HEK293 (cell line): ENCODE measurements at regions not wholly inside any gene's neighbourhood (a gene's known extent, or its start where the extent isn't known, plus 50 kb on each side); places are given as distances from the start of the nearest gene placed in this dataset.

ENCODE experiments used
- CTCF ChIA-PET: fragments of 350-600 bp; formaldehyde crosslinking; extraction: SDS; loops from one replicate; lab custom pipeline; 2021; ENCODE audit warnings: antibody characterized with exemption; lab: Yijun Ruan, JAX
- POLR2A ChIA-PET: fragments of 300-600 bp; formaldehyde crosslinking; extraction: SDS; loops from one replicate; lab custom pipeline; 2020; ENCODE audit warnings: antibody characterized with exemption, inconsistent platforms; lab: Yijun Ruan, JAX
- H3K27ac ChIP-seq: fragments of 200-500 bp; sonication (Bioruptor generic); 2 replicates; pipeline ENCODE4 v1.5.1; 2014; ENCODE audit warnings: low read depth, low read length, control low read depth, inconsistent platforms; ENCODE audit errors: extremely low read depth
- H3K36me3 ChIP-seq, 2 experiments: fragments of 200-500 bp in 1 of 2; sonication (Bioruptor generic) in 1 of 2; 1 replicate in 1 of 2; 2 replicates in 1 of 2; pipeline ENCODE4 v1.5.1; 2014 to 2017; ENCODE audit warnings: inconsistent platforms in 2 of 2, low read length in 2 of 2; ENCODE audit not compliant: control insufficient read depth in 2 of 2, insufficient read depth in 1 of 2
- H3K4me1 ChIP-seq: fragments of 200-500 bp; sonication (Bioruptor generic); 2 replicates; pipeline ENCODE4 v1.5.1; 2014; ENCODE audit warnings: mild to moderate bottlenecking, low read length, inconsistent platforms; ENCODE audit not compliant: control insufficient read depth, insufficient read depth
- H3K4me3 ChIP-seq: 2 replicates; pipeline ENCODE4 v1.5.1; 2011; ENCODE audit warnings: low read depth, mild to moderate bottlenecking, control low read depth, low read length, moderate library complexity
- H3K9me3 ChIP-seq: fragments of 200-500 bp; sonication (Bioruptor generic); 2 replicates; pipeline ENCODE4 v1.5.1; 2014; ENCODE audit warnings: low read depth, low read length, inconsistent platforms; ENCODE audit not compliant: control insufficient read depth, insufficient read depth
- BCL11B ChIP-seq: fragments of 450-650 bp; formaldehyde crosslinking; IDR thresholded peaks from 2 replicates; pipeline ENCODE4 v1.5.1; 2016; ENCODE audit warnings: low read depth, missing biosample characterization, missing genetic modification characterization
- IKZF3 ChIP-seq: fragments of 450-650 bp; IDR thresholded peaks from 2 replicates; pipeline ENCODE4 v1.5.0; 2018; ENCODE audit warnings: missing biosample characterization, mild to moderate bottlenecking, missing genetic modification characterization, moderate library complexity
- KLF8 ChIP-seq: fragments of 450-650 bp; formaldehyde crosslinking; IDR thresholded peaks from 2 replicates; pipeline ENCODE4 v1.5.1; 2016; ENCODE audit warnings: missing biosample characterization, missing genetic modification characterization
- OVOL3 ChIP-seq: fragments of 450-650 bp; formaldehyde crosslinking; IDR thresholded peaks from 2 replicates; pipeline ENCODE4 v1.5.1; 2016; ENCODE audit warnings: missing biosample characterization, missing genetic modification characterization
- RBAK ChIP-seq: fragments of 450-650 bp; formaldehyde crosslinking; IDR thresholded peaks from 2 replicates; pipeline ENCODE4 v1.5.1; 2016; ENCODE audit warnings: missing biosample characterization, missing genetic modification characterization
- SCRT1 ChIP-seq: fragments of 450-650 bp; formaldehyde crosslinking; IDR thresholded peaks from 2 replicates; pipeline ENCODE4 v1.5.1; 2016; ENCODE audit warnings: missing biosample characterization, missing genetic modification characterization, borderline replicate concordance
- ZBTB17 ChIP-seq: fragments of 450-650 bp; formaldehyde crosslinking; IDR thresholded peaks from 2 replicates; pipeline ENCODE4 v1.5.1; 2016; ENCODE audit warnings: missing biosample characterization, missing genetic modification characterization
- ZBTB21 ChIP-seq: fragments of 450-650 bp; formaldehyde crosslinking; IDR thresholded peaks from 2 replicates; pipeline ENCODE4 v1.5.1; 2017; ENCODE audit warnings: missing biosample characterization, missing genetic modification characterization
- ZNF16 ChIP-seq: fragments of 450-650 bp; formaldehyde crosslinking; IDR thresholded peaks from 2 replicates; pipeline ENCODE4 v1.5.1; 2016; ENCODE audit warnings: low read depth, missing biosample characterization, missing genetic modification characterization
- ZNF311 ChIP-seq: fragments of 450-650 bp; formaldehyde crosslinking; IDR thresholded peaks from 2 replicates; pipeline ENCODE4 v1.5.1; 2017; ENCODE audit warnings: missing biosample characterization, missing genetic modification characterization, borderline replicate concordance
- ZNF596 ChIP-seq: fragments of 450-650 bp; IDR thresholded peaks from 2 replicates; pipeline ENCODE4 v1.5.0; 2018; ENCODE audit warnings: missing biosample characterization, mild to moderate bottlenecking, missing genetic modification characterization, moderate library complexity
- ZNF792 ChIP-seq: fragments of 450-650 bp; formaldehyde crosslinking; IDR thresholded peaks from 2 replicates; pipeline ENCODE4 v1.5.1; 2016; ENCODE audit warnings: missing biosample characterization, missing genetic modification characterization
- ZNF830 ChIP-seq: fragments of 450-650 bp; IDR thresholded peaks from 2 replicates; pipeline ENCODE4 v1.5.0; 2018; ENCODE audit warnings: missing biosample characterization, missing genetic modification characterization, low read depth, mild to moderate bottlenecking, moderate library complexity
- TF ChIP-seq, protein P1 (sequence below): fragments of 450-650 bp; formaldehyde crosslinking; IDR thresholded peaks from 2 replicates; pipeline ENCODE4 v1.5.1; 2016; ENCODE audit warnings: missing biosample characterization, missing genetic modification characterization
- TF ChIP-seq, protein P2 (sequence below): fragments of 450-650 bp; formaldehyde crosslinking; IDR thresholded peaks from 2 replicates; pipeline ENCODE4; 2016; ENCODE audit warnings: missing biosample characterization, missing genetic modification characterization
- TF ChIP-seq, protein P3 (sequence below): fragments of 450-650 bp; formaldehyde crosslinking; IDR thresholded peaks from 2 replicates; pipeline ENCODE4 v1.5.1; 2016; ENCODE audit warnings: missing biosample characterization, missing genetic modification characterization

DNA sequence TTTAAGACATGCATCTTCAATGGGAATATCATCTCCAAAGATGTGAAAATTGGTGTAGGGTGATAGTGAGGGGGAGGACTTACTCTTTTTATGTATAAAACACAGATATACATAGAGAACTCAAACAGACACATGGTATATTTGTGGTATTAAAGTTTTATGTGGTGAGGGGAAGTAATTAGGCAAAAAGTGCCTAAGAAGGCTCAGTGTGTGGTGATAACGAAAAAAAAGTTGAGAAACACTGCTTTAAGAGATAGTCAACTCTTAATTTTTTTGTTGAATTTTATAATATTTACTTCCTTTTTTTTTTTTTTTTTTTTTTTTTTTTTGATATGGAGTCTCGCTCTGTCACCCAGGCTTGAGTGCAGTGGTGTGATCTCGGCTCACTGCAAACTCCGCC, 174.2 kb upstream of the FRMD4B start (continued):
- no peak for TF ChIP-seq OVOL3 (tag by site-specific recombination)
- TF ChIP-seq BCL11B (tag by site-specific recombination) = no peak
- TF ChIP-seq ZNF792 = no peak
- TF ChIP-seq KLF8 (tag by site-specific recombination) = no peak

DNA sequence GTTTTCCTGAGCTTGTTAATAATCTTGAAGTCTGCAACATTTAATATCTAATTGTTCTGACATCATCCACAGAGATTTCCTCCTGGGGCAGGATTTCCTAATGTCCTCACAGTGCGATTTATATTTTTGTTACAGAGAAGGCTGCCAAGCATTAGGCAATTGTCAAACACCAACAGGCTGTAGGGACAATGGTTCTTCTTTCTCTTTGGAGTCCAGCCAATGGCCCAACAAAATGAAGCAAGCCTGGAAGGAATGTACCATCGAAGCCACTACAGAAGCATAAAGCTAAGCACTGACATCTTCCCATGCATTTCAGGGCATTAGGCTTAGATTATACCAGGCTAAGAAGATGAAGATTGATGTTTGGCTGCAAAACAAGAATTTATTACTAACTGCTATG, 173.0 kb upstream of the FRMD4B start:
- POLR2A ChIA-PET = no interaction called here
- CTCF ChIA-PET = interaction anchor here (0.6 kb wide), 1 partner anchor 16 kb away, joined by 4 read pairs; no protein-coding TSS in a partner anchor
- Histone ChIP-seq H3K27ac (no peak overlapping the region), H3K36me3 (no peaks in the 10 kb centered on the region), H3K4me1 (no peaks in the 10 kb centered on the region), H3K9me3 (no peaks in the 10 kb centered on the region), H3K4me3 (no peak overlapping the region)
- TF ChIP-seq ZNF311 (tag by site-specific recombination) (no peak), SCRT1 (tag by site-specific recombination) (no peak)
- TF ChIP-seq, protein P1, sequence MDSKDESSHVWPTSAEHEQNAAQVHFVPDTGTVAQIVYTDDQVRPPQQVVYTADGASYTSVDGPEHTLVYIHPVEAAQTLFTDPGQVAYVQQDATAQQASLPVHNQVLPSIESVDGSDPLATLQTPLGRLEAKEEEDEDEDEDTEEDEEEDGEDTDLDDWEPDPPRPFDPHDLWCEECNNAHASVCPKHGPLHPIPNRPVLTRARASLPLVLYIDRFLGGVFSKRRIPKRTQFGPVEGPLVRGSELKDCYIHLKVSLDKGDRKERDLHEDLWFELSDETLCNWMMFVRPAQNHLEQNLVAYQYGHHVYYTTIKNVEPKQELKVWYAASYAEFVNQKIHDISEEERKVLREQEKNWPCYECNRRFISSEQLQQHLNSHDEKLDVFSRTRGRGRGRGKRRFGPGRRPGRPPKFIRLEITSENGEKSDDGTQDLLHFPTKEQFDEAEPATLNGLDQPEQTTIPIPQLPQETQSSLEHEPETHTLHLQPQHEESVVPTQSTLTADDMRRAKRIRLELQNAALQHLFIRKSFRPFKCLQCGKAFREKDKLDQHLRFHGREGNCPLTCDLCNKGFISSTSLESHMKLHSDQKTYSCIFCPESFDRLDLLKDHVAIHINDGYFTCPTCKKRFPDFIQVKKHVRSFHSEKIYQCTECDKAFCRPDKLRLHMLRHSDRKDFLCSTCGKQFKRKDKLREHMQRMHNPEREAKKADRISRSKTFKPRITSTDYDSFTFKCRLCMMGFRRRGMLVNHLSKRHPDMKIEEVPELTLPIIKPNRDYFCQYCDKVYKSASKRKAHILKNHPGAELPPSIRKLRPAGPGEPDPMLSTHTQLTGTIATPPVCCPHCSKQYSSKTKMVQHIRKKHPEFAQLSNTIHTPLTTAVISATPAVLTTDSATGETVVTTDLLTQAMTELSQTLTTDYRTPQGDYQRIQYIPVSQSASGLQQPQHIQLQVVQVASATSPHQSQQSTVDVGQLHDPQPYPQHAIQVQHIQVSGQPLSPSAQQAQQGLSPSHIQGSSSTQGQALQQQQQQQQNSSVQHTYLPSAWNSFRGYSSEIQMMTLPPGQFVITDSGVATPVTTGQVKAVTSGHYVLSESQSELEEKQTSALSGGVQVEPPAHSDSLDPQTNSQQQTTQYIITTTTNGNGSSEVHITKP (tag by site-specific recombination) = peak; percentile 82

DNA sequence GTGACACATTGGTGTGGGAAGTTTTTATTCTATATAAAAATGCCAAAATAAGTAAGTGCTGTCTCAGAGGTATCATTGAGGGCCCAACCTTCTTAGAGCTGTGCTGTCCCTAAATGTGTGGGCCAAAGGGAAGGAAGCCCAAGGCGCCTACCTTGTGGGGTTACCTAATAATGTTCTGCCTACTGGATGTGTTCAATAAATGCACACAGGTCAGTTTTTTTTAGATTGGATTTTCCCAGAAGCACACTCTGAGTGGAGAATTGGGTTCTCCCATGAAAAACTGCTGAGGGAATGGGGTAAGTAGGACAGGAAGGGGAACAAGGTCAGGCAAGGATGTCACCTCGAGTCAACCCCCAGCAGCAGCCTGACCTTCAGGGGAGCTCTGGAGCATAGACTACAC, 168.7 kb upstream of the FRMD4B start:
- ChIA-PET POLR2A (no interaction called here), CTCF (no interaction called here)
- no peaks in the 10 kb centered on the region for H3K9me3 ChIP-seq
- no peak overlapping the region for H3K27ac ChIP-seq
- H3K36me3 ChIP-seq = no peaks in the 10 kb centered on the region
- no peaks in the 10 kb centered on the region for H3K4me1 ChIP-seq
- TF ChIP-seq, protein P2, sequence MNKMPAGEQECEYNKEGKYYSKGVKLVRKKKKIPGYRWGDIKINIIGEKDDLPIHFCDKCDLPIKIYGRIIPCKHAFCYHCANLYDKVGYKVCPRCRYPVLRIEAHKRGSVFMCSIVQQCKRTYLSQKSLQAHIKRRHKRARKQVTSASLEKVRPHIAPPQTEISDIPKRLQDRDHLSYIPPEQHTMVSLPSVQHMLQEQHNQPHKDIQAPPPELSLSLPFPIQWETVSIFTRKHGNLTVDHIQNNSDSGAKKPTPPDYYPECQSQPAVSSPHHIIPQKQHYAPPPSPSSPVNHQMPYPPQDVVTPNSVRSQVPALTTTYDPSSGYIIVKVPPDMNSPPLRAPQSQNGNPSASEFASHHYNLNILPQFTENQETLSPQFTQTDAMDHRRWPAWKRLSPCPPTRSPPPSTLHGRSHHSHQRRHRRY (tag by site-specific recombination) = no peak
- TF ChIP-seq ZBTB17 (tag by site-specific recombination) = no peak
- TF ChIP-seq ZNF830 (tag by site-specific recombination) = no peak
- no peak for TF ChIP-seq ZNF596
- no peak for TF ChIP-seq RBAK
- TF ChIP-seq IKZF3 (tag by site-specific recombination) = no peak
- TF ChIP-seq ZNF16 (tag by site-specific recombination) = no peak
- H3K4me3 ChIP-seq = no peak overlapping the region

DNA sequence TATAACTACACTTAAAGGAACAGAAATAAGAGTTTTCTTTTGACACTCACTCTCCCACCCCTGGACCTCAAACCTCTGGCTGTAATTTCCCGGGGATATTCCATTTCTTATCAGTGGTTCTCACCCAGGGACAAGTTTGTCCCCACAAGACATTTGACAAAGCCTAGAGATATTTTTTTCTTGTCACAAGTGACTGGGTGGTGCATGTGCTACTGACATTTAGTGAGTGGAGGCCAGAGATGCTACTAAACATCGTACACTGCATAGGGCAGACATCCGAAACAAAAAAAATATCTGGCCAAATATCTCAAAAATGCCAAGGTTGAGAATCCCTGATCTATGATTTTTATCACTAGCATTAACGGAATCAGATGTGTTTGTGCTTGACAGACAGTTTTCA, 168.0 kb upstream of the FRMD4B start:
- Histone ChIP-seq H3K4me1 (no peaks in the 10 kb centered on the region), H3K4me3 (no peak overlapping the region), H3K9me3 (no peaks in the 10 kb centered on the region), H3K27ac (no peak overlapping the region), H3K36me3 (no peaks in the 10 kb centered on the region)
- CTCF ChIA-PET = no interaction called here
- POLR2A ChIA-PET = no interaction called here
- TF ChIP-seq, protein P3, sequence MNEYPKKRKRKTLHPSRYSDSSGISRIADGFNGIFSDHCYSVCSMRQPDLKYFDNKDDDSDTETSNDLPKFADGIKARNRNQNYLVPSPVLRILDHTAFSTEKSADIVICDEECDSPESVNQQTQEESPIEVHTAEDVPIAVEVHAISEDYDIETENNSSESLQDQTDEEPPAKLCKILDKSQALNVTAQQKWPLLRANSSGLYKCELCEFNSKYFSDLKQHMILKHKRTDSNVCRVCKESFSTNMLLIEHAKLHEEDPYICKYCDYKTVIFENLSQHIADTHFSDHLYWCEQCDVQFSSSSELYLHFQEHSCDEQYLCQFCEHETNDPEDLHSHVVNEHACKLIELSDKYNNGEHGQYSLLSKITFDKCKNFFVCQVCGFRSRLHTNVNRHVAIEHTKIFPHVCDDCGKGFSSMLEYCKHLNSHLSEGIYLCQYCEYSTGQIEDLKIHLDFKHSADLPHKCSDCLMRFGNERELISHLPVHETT (tag by site-specific recombination) = no peak
- TF ChIP-seq ZBTB21 (no peak), ZNF16 (tag by site-specific recombination) (no peak)
